ENCODE measurements at regions not wholly inside any gene's neighbourhood (a gene's known extent, or its start where the extent isn't known, plus 50 kb on each side); places are given as distances from the start of the nearest gene placed in this dataset.
A peak's percentile ranks its signal among the peaks of the same experiment; 100 is the strongest.

- CTCF ChIA-PET, result interaction anchor here (0.9 to 3.9 kb wide), 6 partner anchors 10 to 582 kb away, joined by 3 to 14 read pairs (median 4); no protein-coding TSS in a partner anchor
- no peak for TF ChIP-seq CTCF (IDR thresholded peaks at IDR 0.05)
- H3K27ac Mint-ChIP-seq, result peak overlapping the region; percentile 96
- no peaks in the 10 kb centered on the region for H3K36me3 Mint-ChIP-seq (ENCODE audit: low read depth)
- peaks cover 86% of the 10 kb centered on the region for H3K4me1 Mint-ChIP-seq
- H3K27me3 Mint-ChIP-seq, result no peaks in the 10 kb centered on the region
- POLR2A ChIA-PET, result interaction anchor here (0.6 to 6.3 kb wide), 8 partner anchors 8 to 811 kb away, joined by 3 to 108 read pairs (median 4); no protein-coding TSS in a partner anchor
- no peak for DNase-seq
- H3K9me3 Mint-ChIP-seq, result no peaks in the 10 kb centered on the region
- intact Hi-C loops (cut with micrococcal nuclease), result no loop called here
- H3K4me3 Mint-ChIP-seq, result no peak overlapping the region
- ATAC-seq (ENCODE audit: low read depth), result no peak
Measured at GRCh38 chr1:173407846-173408245, 69.3 kb upstream of the PRDX6 start.

- TF ChIP-seq CTCF (IDR thresholded peaks at IDR 0.05), result no peak
- intact Hi-C loops (cut with micrococcal nuclease), result no loop called here
- CTCF ChIA-PET, result interaction anchor here (1.0 to 3.9 kb wide), 6 partner anchors 9 to 664 kb away, joined by 3 to 14 read pairs (median 6); no protein-coding TSS in a partner anchor
- peak overlapping the region; percentile 95 for H3K27ac Mint-ChIP-seq
- no peaks in the 10 kb centered on the region for H3K9me3 Mint-ChIP-seq
- ATAC-seq (ENCODE audit: low read depth) (no peak), DNase-seq (no peak)
- no peaks in the 10 kb centered on the region for H3K36me3 Mint-ChIP-seq (ENCODE audit: low read depth)
- no peaks in the 10 kb centered on the region for H3K27me3 Mint-ChIP-seq
- H3K4me1 Mint-ChIP-seq, result peaks cover 91% of the 10 kb centered on the region
- POLR2A ChIA-PET, result interaction anchor here (6.3 kb wide), 1 partner anchor 11 kb away, joined by 108 read pairs; no protein-coding TSS in a partner anchor
- peak overlapping the region; percentile 66 for H3K4me3 Mint-ChIP-seq
Measured at GRCh38 chr1:173408886-173409285, 68.2 kb upstream of the PRDX6 start.

GRCh38 chr1:173409613-173410012 lies 67.5 kb upstream of the PRDX6 start:
- H3K36me3 Mint-ChIP-seq (ENCODE audit: low read depth), result no peaks in the 10 kb centered on the region
- ChIA-PET POLR2A (interaction anchor here (0.6 to 6.3 kb wide), 13 partner anchors 10 to 877 kb away, joined by 3 to 108 read pairs (median 5); partner anchors contain the start of genes GAS5, KLHL20, PRDX6 and RC3H1), CTCF (interaction anchor here (1.1 to 3.9 kb wide), 6 partner anchors 9 to 665 kb away, joined by 4 to 14 read pairs (median 6); no protein-coding TSS in a partner anchor)
- H3K9me3 Mint-ChIP-seq, result no peaks in the 10 kb centered on the region
- peak; percentile 25 for ATAC-seq (ENCODE audit: low read depth)
- H3K27me3 Mint-ChIP-seq, result no peaks in the 10 kb centered on the region
- TF ChIP-seq CTCF (IDR thresholded peaks at IDR 0.05), result no peak
- intact Hi-C loops (cut with micrococcal nuclease), result loop anchor here (1.0 to 10.0 kb wide), 10 partner anchors 9 to 1815 kb away; partner anchors contain the start of genes CACYBP, RABGAP1L, RC3H1 and TNFSF4
- DNase-seq, result no peak
- peaks cover 91% of the 10 kb centered on the region for H3K4me1 Mint-ChIP-seq
- peak overlapping the region; percentile 81 for H3K4me3 Mint-ChIP-seq
- peak overlapping the region; percentile 95 for H3K27ac Mint-ChIP-seq

DNA sequence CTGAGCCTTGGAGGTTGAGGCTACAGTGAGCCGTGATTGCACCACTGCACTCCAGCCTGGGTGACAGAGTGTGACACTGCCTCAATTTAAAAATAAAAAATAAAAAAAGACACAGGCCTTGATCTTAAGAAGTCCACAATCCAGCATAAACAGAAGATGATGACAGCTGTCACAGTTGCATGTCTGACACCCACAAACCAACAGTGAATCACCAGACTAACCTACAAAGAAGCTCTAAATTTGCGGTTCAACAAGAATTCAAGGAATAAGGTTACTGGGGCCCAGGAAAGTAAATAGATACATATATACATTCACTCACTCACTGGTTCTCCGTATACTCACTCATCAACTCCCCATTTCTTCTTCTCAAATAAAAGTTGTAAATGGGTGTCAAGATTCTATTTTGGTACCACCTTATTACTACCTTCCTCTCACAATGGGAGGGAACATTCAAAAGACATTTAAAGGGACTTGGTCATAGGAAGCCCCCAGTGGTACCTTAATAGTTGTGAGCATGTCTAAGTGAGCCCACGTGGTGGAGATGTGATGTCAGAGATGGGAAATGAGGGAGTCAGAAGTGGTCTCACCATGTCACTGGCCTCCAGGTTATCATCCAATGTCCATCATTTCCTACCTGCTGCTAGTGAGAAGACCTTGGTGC lies 66.9 kb upstream of the PRDX6 start:
- ATAC-seq (ENCODE audit: low read depth) (peak; percentile 16), DNase-seq (no peak)
- intact Hi-C loops (cut with micrococcal nuclease), result loop anchor here (1.0 to 10.0 kb wide), 10 partner anchors 8 to 1815 kb away; partner anchors contain the start of genes CACYBP, RABGAP1L, RC3H1 and TNFSF4
- peak overlapping the region; percentile 81 for H3K4me3 Mint-ChIP-seq
- ChIA-PET CTCF (interaction anchor here (1.6 to 3.9 kb wide), 7 partner anchors 8 to 665 kb away, joined by 3 to 14 read pairs (median 7); no protein-coding TSS in a partner anchor), POLR2A (interaction anchor here (0.7 to 6.3 kb wide), 15 partner anchors 9 to 877 kb away, joined by 3 to 108 read pairs (median 6); partner anchors contain the start of genes GAS5, KLHL20, PRDX6 and RC3H1)
- peak overlapping the region; percentile 95 for H3K27ac Mint-ChIP-seq
- peaks cover 92% of the 10 kb centered on the region for H3K4me1 Mint-ChIP-seq
- H3K9me3 Mint-ChIP-seq, result no peaks in the 10 kb centered on the region
- no peaks in the 10 kb centered on the region for H3K27me3 Mint-ChIP-seq
- no peaks in the 10 kb centered on the region for H3K36me3 Mint-ChIP-seq (ENCODE audit: low read depth)
- no peak for TF ChIP-seq CTCF (IDR thresholded peaks at IDR 0.05)

Measured in activated B cell treated with CpG ODN at 0.5 μM for 24 hours (primary cell).